HL-60 (cell line): ENCODE measurements at regions not wholly inside any gene's neighbourhood (a gene's known extent, or its start where the extent isn't known, plus 50 kb on each side); places are given as distances from the start of the nearest gene placed in this dataset.

Experiments
- CTCF ChIP-seq: IDR thresholded peaks from one replicate; pipeline ENCODE4 v1.5.1; 2011; ENCODE audit warnings: low read length, control low read depth, inconsistent platforms; ENCODE audit not compliant: insufficient read depth
- POLR2AphosphoS5 ChIP-seq: IDR thresholded peaks from 2 replicates; pipeline ENCODE4 v1.6.1; 2012; ENCODE audit warnings: low read depth
- REST ChIP-seq: IDR thresholded peaks from 2 replicates; pipeline ENCODE4 v1.6.1; 2012; ENCODE audit warnings: low read depth; ENCODE audit not compliant: insufficient replicate concordance
- SPI1 ChIP-seq: IDR thresholded peaks from 2 replicates; pipeline ENCODE4 v1.6.1; 2012; ENCODE audit warnings: low read depth, mild to moderate bottlenecking, borderline replicate concordance

DNA sequence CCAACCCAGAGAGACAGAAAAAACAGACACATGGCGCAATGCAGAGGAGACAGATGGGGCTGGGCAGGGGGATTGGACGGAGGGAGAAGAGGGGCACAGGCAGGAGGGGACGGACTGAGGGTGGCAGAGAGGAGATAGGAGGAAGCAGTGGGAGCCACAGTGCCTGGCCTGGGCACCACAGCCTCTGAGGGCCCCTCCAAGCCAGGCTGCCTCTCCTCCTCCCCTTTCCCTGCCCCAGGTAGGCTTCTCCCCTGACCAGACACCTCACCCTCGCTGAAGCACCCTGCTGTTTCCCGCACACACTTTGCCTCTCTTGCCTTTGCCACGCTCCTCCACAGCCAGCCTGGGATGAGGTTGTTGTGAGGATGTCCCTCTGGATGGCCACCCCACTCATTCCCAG, 84.0 kb upstream of the PRR20G start:
- TF ChIP-seq POLR2AphosphoS5 (no peak), CTCF (no peak), REST (no peak), SPI1 (no peak)
